HepG2 (cell line): ENCODE measurements at regions not wholly inside any gene's neighbourhood (a gene's known extent, or its start where the extent isn't known, plus 50 kb on each side); places are given as distances from the start of the nearest gene placed in this dataset.

Source experiments
- ATAC-seq: fragments of 200-7000 bp; cut with Tn5 transposase; 3 replicates; pipeline ENCODE4 v1.9.1; 2020; ENCODE audit warnings: mild to moderate bottlenecking, moderate library complexity
- BruUV-seq: library from RNA; stranded (reverse); fragments of 400-500 nt; replicated peaks from 2 replicates; lab custom pipeline; 2021; lab: Mats Ljungman, UMichigan
- CTCF ChIA-PET: fragments of 300-600 bp; formaldehyde crosslinking; extraction: SDS; loops from one replicate; lab custom pipeline; 2021; ENCODE audit warnings: low total read pairs, inconsistent platforms, low intra/inter-chr PET ratio; lab: Yijun Ruan, JAX
- POLR2A ChIA-PET: fragments of 350-600 bp; sonication (Branson Sonifier 250); formaldehyde crosslinking; loops from one replicate; lab custom pipeline; 2020; ENCODE audit warnings: antibody characterized with exemption, inconsistent platforms; lab: Yijun Ruan, JAX
- DNase-seq: peaks from one replicate; pipeline ENCODE4 v3.0.0-alpha.2; 2015; ENCODE audit warnings: low spot score
- FAIRE-seq: peaks from 3 replicates; lab custom pipeline; 2011; peaks lifted over from hg19 to GRCh38; lab: Jason Lieb, UNC
- H2AFZ ChIP-seq: one replicate; pipeline ENCODE4 v1.6.1; 2011; ENCODE audit warnings: low read length, inconsistent platforms
- H3K27ac ChIP-seq: fragments of 300-600 bp; 3 replicates; pipeline ENCODE4 v1.8.0; 2011; ENCODE audit warnings: mixed run types, mild to moderate bottlenecking, mixed read lengths, low read length, inconsistent platforms; ENCODE audit not compliant: insufficient read depth; ENCODE audit errors: extremely low read length
- H3K27me3 ChIP-seq, 2 experiments: fragments of 200-600 bp in 1 of 2; 2 replicates in 1 of 2; 3 replicates in 1 of 2; pipeline versions ENCODE4 v1.6.0 to v1.8.0; 2011; ENCODE audit warnings: low read length in 2 of 2, mild to moderate bottlenecking in 2 of 2, moderate library complexity in 2 of 2, inconsistent platforms in 1 of 2; ENCODE audit not compliant: insufficient read depth in 2 of 2, control insufficient read depth in 1 of 2
- H3K36me3 ChIP-seq, 2 experiments: fragments of 200-600 bp in 1 of 2; replicated peaks in 1 of 2; 2 replicates in 1 of 2; 3 replicates in 1 of 2; pipeline versions ENCODE4 v1.5.1 to v1.8.0; 2011; ENCODE audit warnings: low read length in 2 of 2, inconsistent platforms in 1 of 2; ENCODE audit not compliant: insufficient read depth in 2 of 2, control insufficient read depth in 1 of 2
- H3K4me1 ChIP-seq: 2 replicates; pipeline ENCODE4 v1.5.1; 2012; ENCODE audit warnings: low read length, inconsistent platforms; ENCODE audit not compliant: insufficient read depth
- H3K4me2 ChIP-seq: 2 replicates; pipeline ENCODE4 v1.6.0; 2011; ENCODE audit warnings: low read depth, low read length, inconsistent platforms
- H3K4me3 ChIP-seq, 3 experiments: fragments of 200-600 bp in 1 of 3; sonication (generic), shearing (Covaris generic) in 1 of 3; replicated peaks in 1 of 3; 2 replicates each; pipeline ENCODE4 v1.5.1; 2011 to 2016; ENCODE audit warnings: low read length in 3 of 3, inconsistent platforms in 2 of 3, low read depth in 2 of 3, mild to moderate bottlenecking in 2 of 3, control low read depth in 1 of 3, mixed read lengths in 1 of 3; ENCODE audit not compliant: insufficient read depth in 1 of 3
- H3K79me2 ChIP-seq: one replicate; pipeline ENCODE4 v1.6.1; 2011; ENCODE audit warnings: low read length, inconsistent platforms; ENCODE audit not compliant: insufficient read depth
- H3K9ac ChIP-seq: 2 replicates; pipeline ENCODE4 v1.6.0; 2011; ENCODE audit warnings: mild to moderate bottlenecking, low read depth, low read length, inconsistent platforms; ENCODE audit not compliant: insufficient read depth
- H3K9me3 ChIP-seq: 2 replicates; pipeline ENCODE4 v1.5.1; 2012; ENCODE audit warnings: mild to moderate bottlenecking, low read length
- H4K20me1 ChIP-seq: 2 replicates; pipeline ENCODE4 v1.6.0; 2011; ENCODE audit warnings: inconsistent platforms, mild to moderate bottlenecking, low read length, moderate library complexity; ENCODE audit not compliant: insufficient read depth
- ARNT ChIP-seq: fragments of 450-650 bp; IDR thresholded peaks from 2 replicates; pipeline ENCODE4 v1.6.1; 2017
- E2F5 ChIP-seq: sonication (generic); formaldehyde crosslinking; conservative IDR thresholded peaks from 2 replicates; pipeline ENCODE4 v1.4.0; 2020; ENCODE audit warnings: missing genetic modification reagents
- MXI1 ChIP-seq: IDR thresholded peaks from 3 replicates; pipeline ENCODE4 v1.6.1; 2012; ENCODE audit warnings: low read depth, low read length, inconsistent platforms, borderline replicate concordance
- SOX13 ChIP-seq, 3 experiments: fragments of 450-650 bp in 1 of 3; sonication (generic) in 1 of 3; formaldehyde crosslinking in 1 of 3; IDR thresholded peaks in 2 of 3; conservative IDR thresholded peaks in 1 of 3; 2 replicates each; pipeline versions ENCODE4 v1.5.0 to v1.6.1; 2016 to 2020; ENCODE audit warnings: antibody characterized with exemption in 1 of 3, mild to moderate bottlenecking in 1 of 3, missing compliant biosample characterization in 1 of 3, missing genetic modification reagents in 1 of 3, moderate library complexity in 1 of 3
- SSRP1 ChIP-seq: IDR thresholded peaks from 2 replicates; pipeline ENCODE4 v1.6.1; 2016; ENCODE audit warnings: control low read depth
- TCF7 ChIP-seq: sonication (generic); IDR thresholded peaks from 2 replicates; pipeline ENCODE4 v1.6.1; 2016; ENCODE audit warnings: antibody characterized with exemption, low read depth
- TMF1 ChIP-seq: sonication (generic); formaldehyde crosslinking; IDR thresholded peaks from 2 replicates; pipeline ENCODE4 v1.8.1; 2022; ENCODE audit warnings: low read depth, missing genetic modification reagents
- ZBTB42 ChIP-seq: sonication (generic); formaldehyde crosslinking; IDR thresholded peaks from 2 replicates; pipeline ENCODE4 v1.5.0; 2020; ENCODE audit warnings: mild to moderate bottlenecking, missing genetic modification reagents
- ZNF354B ChIP-seq: sonication (generic); formaldehyde crosslinking; IDR thresholded peaks from 2 replicates; pipeline ENCODE4 v1.8.0; 2022; ENCODE audit warnings: mild to moderate bottlenecking, missing genetic modification reagents
- ZNF574 ChIP-seq: sonication (generic); formaldehyde crosslinking; IDR thresholded peaks from 2 replicates; pipeline ENCODE4 v1.4.0; 2020; ENCODE audit warnings: missing genetic modification reagents
- ZNF713 ChIP-seq: sonication (generic); formaldehyde crosslinking; IDR thresholded peaks from 2 replicates; pipeline ENCODE4 v1.4.0; 2020; ENCODE audit warnings: mild to moderate bottlenecking, missing genetic modification reagents
- ZNF773 ChIP-seq: sonication (generic); formaldehyde crosslinking; IDR thresholded peaks from 2 replicates; pipeline ENCODE4 v1.4.0; 2020; ENCODE audit warnings: missing genetic modification reagents, borderline replicate concordance
- in situ Hi-C: cut with HindIII; loops from 2 replicates; pipeline ENCODE4 v1.10.0; 2017; ENCODE audit warnings: low pct_unique_long_range_greater_than_20kb; ENCODE audit not compliant: extremely low pct_ligation_motif_present
- intact Hi-C: fragments of 100-400 bp; cut with micrococcal nuclease; formaldehyde crosslinking; loops from one replicate; pipeline ENCODE4 v1.10.0; 2022; ENCODE audit not compliant: unreplicated experiment

- ChIA-PET CTCF (no interaction called here), POLR2A (no interaction called here)
- DNase-seq = no peak
- no peak overlapping the region for H3K4me2 ChIP-seq
- no TSS peak for BruUV-seq
- TF ChIP-seq MXI1 = no peak
- no peak for TF ChIP-seq ZNF773 (CRISPR knock-in tag)
- TF ChIP-seq ARNT = no peak
- TF ChIP-seq ZNF713 (CRISPR knock-in tag) = no peak
- TF ChIP-seq TCF7 = no peak
- TF ChIP-seq E2F5 = no peak
- no peak for TF ChIP-seq ZBTB42 (CRISPR knock-in tag)
- no peak for TF ChIP-seq SSRP1 (CRISPR knock-in tag)
- no peak for TF ChIP-seq SOX13 (IDR thresholded peaks at IDR 0.05)
- no peak for TF ChIP-seq SOX13 (CRISPR knock-in tag; conservative IDR thresholded peaks at IDR 0.05 in 1 of 2, IDR thresholded peaks at IDR 0.05 in 1 of 2)
- no peak for TF ChIP-seq TMF1
- TF ChIP-seq ZNF574 (CRISPR knock-in tag) = no peak
- TF ChIP-seq ZNF354B (CRISPR knock-in tag) = no peak
- no peaks in the 10 kb centered on the region for H3K27me3 ChIP-seq
- H3K36me3 ChIP-seq = no peaks in the 10 kb centered on the region
- no peaks in the 10 kb centered on the region for H3K4me1 ChIP-seq
- no peak for FAIRE-seq
- H3K79me2 ChIP-seq = no peaks in the 10 kb centered on the region
- peaks cover 92% of the 10 kb centered on the region for H3K9me3 ChIP-seq
- H4K20me1 ChIP-seq = no peaks in the 10 kb centered on the region
- no peak for ATAC-seq
- no peak overlapping the region for H2AFZ ChIP-seq
- no peak overlapping the region for H3K27ac ChIP-seq
- no peak overlapping the region for H3K4me3 ChIP-seq
- in situ Hi-C loops (no loop called here), intact Hi-C loops (no loop called here)
- H3K9ac ChIP-seq = no peak overlapping the region
Observed at GRCh38 chr14:28077021-28077420, 689.6 kb upstream of the FOXG1 start.
